Stimulated activated CD4-positive, alpha-beta T cell treated with anti-CD3 and anti-CD28 coated beads, Interleukin-1b, Interleukin-23, amount 100 ng/mL, for 4 hours (primary cell): ENCODE measurements at regions not wholly inside any gene's neighbourhood (a gene's known extent, or its start where the extent isn't known, plus 50 kb on each side); places are given as distances from the start of the nearest gene placed in this dataset.
"Not testable (repeated sequence)": the region's sequence is repeated elsewhere in the genome, so short reads cannot be mapped to it uniquely, and the experiment has no call there.

ENCODE experiments used
- DNase-seq, 2 donors: peaks; one replicate each; pipeline ENCODE4 v3.0.0-alpha.2; 2020; ENCODE audit warnings: low read depth in 2 of 2

DNA sequence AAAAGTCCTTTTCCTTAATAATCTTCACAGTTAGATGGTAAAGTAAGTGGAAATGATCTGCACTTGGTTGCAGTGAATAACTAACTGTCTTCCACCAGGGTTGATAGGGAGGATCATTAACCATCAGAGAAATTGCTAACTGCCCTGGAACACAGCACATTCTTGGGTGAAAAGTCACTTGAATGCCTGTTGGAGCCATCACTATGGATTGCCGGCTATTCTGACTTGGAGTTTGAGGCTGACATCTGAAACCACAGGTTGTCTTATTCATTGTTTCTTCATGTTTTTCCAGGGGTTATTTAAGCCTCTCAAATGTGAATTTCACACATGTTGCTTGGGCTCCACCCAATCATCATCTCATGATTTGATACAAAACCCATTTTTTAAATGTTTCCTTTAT is 901.4 kb downstream of the MCTP2 start:
- DNase-seq = no peak

DNA sequence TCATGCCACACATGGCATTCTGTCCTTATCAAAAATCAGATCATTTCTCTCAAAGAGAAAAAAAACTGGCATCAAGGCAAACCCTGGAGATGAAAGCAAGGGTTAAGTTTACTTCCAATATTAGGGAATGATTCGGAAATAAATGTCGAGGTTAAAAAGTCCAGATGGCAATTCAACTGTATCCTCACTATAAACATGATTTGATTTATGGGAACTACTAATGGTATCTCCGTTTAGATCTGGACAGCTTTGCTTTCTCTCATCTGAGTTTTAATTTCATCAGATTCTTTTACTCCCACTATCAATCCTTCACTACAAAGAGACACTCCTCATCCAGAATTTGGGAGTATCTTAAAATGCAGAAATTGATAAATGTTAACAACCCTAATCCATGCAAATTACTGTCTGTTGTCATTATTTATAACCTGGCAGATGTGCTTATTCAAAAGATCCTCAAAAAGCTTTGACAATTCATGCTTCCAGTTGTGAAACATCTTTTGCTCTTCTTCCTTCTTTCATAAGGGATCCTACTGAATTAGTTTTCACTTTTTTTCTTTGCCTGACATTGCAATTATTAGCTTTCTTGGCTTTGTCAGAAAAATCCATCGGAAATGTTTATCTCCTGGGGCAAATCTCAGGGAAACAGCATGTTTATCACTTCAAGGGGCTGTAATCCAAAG is 903.2 kb downstream of the MCTP2 start:
- DNase-seq = no peak

DNA sequence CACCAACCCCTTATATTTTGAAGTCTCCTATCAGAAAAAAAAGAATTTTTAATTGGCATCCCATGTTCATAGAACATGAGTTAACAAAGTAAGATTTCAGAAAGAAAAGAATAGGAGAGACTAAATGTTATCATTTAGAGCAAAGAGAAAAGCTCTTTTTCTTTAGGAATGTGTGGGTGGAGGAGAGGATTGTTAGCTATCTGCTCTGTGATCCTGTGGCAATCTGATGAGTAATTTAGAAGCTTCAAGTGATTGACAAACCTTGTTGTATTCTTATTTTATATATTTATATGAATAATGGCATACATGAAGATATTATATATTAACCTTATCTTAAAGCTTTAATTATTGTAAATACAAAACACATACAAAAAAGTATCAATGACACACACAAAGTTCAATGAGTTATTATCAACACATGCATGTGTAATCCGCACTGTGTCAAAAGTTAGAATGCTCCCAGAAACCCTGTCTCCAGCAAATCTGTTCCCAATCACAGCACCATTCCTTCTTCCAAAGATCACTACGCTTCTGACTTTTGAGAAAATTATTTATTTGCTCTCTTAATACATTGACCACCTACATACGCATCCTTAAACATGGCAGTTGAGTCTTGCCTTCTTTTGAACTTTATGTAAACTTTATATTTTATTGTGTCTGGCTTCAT is 907.4 kb downstream of the MCTP2 start:
- no peak for DNase-seq

DNA sequence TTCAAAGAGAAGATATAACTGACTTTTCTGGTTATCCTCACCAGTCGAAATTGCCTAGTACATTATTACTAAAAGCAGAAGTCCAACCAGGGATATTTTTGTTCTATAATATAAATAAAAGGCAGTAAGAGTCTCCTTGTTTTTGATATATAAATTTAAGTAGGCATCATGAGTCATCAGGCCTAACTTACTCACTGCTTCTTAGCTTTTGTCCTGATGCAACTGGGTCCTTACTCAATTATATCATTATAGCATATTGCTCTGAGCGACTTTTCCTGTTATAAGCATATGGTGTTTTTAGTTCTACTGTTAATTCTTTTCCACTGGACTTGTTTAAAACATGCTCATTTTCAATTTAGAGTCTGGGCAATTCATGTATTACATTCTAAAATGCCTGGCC is 910.1 kb downstream of the MCTP2 start:
- DNase-seq = no peak

DNA sequence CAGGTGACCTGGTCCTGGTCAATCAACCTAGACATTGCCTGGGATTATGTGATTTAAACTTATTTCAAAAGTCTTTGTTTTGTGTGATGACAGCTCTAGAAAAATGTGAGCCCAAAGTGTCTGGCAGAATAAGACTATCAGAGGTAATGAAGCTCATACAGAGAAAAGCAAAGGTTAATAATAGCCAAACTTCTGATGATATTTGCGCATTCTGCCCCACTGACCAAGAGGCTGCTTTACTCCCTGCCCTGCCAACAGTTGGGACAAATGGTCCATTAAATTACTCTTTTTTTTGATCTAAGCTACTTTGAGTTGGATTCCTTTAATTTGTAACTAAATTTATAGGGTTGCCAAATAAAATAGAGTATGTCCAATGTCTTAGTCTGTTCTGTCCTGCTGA is 911.2 kb downstream of the MCTP2 start:
- DNase-seq = no peak

DNA sequence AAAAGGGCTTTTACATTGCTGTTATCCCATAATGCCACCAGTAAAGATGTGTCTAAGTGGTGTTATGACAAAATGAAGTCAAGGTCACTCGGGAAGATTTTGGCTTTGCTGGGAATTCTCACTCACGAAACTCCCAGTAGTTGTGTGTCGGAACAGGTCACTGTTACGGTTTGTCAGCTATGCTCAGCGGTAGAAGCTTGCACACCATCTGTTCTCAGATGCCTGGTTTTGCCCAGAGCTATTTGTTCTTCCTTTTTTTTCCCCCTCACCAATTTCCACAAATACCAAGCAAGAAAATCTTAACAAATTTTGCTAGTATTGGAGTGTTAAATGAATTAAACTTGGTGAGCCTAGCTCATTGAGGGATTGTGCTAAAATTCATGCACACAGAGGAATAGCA is 915.1 kb downstream of the MCTP2 start:
- no peak for DNase-seq

DNA sequence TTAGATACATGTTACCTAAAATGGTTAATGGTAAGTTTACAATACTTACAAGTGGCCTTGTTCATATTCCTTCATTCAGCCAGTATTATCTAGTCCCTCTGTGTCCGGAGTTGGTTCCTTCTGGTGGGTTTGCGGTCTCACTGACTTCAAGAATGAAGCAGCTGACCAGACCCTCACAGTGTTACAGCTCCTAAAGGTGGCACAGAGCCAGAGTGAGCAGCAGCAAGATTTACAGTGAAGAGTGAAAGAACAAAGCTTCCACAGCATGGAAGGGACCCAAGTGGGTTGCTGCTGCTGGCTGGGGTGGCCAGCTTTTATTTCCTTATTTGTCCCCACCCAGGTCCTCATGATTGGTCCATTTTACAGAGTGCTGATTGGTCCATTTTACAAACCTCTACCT is 916.8 kb downstream of the MCTP2 start:
- DNase-seq = no peak

DNA sequence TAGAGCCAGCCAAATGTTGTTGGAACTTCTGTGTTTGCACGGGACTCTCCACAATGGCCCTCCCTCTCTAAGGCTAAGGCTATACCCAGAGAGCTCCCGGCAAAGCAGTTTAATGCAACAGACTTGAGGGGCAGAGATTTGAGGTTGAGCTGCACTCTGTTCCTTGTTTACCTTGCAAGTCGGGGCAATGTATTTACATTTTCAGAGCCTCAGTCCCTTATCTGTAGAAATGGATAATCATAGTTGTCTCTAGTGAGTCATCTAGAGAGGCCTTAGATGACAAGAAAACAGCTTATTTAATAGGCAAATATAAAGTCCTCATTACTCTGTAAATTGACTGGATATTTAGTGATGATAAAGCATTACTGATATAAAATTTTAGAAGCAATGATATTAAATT is 917.7 kb downstream of the MCTP2 start:
- DNase-seq = no peak

DNA sequence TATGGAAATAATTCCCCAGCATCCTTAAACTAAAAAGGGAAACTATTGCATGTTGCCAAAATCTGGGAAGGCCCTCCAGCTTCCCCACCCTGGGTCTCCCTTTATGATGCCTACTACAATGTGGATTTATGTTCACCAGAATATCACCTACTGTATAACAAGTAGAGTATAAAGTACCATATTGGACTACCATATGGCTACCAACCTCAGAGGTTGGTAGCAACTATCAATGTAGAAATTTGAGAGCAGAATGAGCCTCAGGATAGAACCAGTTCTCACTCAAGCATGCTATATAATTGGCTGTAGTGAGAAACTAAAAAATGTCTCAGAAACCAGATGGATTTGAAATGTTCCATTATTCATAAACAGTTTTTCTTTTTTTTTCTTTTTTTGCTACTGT is 918.4 kb downstream of the MCTP2 start:
- DNase-seq = no peak

DNA sequence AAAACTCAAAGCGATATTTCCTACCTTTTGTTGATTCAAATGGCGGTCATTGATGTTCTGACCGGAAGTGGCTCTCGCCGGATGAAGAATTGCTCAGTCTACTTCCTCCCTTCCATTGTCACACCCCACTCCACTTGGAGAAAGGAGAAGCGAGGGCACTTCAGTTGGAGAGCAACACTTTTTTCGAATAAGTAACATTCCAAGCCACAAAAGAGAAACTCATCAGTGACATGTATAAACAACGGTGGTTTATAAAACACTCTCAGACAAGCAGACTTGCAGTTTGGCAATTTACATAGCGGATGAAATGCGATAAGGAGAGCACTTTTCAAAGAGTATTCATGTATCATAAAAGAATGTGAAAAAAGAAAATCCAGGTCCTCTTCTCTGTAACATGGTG is 919.1 kb downstream of the MCTP2 start:
- no peak for DNase-seq

DNA sequence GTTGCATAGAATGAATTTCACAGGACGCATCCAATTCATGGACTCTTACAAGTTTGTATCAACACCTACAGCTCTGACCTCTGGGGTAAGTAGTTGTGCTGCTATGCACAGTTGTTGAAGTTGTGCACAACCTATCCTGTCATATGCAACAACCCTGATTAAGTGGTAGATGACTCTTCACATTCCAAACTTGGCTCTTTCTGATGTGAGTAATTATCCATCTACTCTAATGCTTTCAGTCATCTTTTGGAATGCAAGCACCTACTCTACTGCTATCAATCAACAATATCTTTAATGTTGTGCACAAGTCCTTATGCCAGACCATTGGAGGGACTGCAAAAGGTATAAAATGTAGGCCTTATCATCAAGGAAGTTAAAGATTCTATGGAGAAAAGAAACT is 921.4 kb downstream of the MCTP2 start:
- no peak for DNase-seq

DNA sequence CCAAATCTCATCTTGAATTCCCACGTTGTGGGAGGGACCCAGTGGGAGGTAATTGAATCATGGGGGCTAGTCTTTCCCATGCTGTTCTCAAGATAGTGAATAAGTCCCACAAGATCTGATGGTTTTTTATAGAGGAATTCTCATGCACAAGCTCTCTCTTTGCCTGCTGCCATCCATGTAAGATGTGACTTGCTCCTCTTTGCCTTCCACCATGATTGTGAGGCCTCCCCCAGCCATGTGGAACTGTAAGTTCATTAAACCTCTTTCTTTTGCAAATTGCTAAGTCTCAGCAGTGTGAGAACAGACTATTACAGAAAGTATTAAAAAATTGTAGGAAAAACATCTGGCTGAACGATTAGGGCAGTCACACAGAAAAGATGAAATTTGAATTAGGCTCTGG is 921.8 kb downstream of the MCTP2 start:
- DNase-seq = not testable (repeated sequence)

DNA sequence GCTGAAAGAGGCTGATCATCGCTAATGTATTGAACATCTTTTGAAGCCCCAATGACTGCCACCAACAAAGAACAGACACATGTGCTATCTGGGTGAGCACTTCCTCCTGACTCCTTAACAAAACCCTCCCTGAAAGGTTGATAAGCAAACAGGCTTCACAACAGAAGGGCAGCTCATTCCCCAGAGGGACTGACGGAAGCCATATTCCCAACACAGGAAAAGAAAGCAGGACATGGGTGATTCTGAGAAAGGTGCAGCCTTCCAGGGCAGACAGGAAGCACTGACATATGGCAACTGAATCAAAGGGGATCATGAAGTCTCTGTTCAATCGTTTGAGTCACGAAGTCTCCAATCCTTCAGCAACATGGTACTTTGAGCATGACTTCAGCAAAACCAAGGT is 929.0 kb downstream of the MCTP2 start:
- DNase-seq = no peak

DNA sequence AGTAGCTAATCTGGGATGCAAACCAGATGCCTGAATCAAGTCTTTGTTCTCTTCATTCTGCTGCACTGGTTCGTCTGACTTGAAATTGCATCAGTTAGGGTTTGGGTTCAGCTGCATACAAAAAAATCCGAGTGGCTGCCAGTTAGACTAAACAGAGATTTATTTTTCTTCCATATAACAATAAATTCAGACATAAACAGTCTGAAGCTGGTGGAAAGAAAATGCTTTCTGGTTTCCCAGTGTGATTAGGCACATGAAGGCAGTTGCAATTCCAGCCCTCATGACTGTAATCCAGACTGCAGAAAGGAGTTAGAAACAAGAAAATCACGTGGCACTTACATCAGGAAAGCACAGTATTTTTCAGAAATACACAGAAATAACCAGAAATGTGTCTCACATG is 930.7 kb downstream of the MCTP2 start:
- no peak for DNase-seq

DNA sequence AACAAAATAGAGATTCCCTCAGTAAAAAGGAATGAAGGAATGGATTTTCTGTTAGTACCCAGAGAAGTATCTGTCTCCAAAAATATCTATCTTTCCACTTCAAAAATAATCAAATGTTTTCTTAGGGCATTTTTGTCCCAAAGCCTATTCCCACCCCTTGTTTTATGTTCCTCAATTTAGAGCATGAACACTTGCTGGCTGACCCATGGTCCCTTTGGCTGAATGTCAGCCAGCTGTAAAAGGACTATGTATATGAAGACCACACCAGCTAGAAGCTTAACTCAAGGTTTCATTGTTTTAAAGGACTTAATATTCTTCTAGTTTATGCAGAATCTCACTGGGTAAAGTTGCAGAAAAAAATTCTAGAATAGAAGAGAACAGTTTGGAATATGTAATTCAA is 931.2 kb downstream of the MCTP2 start:
- no peak for DNase-seq

DNA sequence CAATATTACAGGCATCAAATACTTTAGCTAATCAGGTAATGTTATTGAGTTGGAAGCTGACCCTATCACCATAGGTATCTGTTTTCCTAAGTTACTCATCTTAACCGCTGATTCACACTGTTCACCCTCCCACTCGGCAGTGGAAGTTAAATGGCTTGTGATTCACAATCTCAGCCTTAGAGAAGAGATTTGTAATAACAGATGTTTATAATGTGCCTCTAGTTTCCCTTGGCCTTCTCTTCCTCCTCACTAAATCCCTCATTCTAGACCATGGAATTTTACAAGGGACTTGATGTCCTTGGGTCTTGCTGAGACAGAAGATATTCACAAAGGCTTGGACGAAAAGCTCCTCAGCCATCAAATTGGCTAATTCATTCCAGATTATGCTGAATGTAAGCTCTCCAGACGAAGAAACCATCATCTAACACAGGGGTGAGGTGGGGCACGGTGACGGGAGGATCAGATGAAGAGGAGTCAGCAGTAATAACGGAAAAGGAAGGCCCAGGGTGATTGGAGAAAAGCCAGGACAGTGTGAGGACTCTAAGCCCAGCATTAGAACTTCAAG is 931.7 kb downstream of the MCTP2 start:
- DNase-seq = no peak

DNA sequence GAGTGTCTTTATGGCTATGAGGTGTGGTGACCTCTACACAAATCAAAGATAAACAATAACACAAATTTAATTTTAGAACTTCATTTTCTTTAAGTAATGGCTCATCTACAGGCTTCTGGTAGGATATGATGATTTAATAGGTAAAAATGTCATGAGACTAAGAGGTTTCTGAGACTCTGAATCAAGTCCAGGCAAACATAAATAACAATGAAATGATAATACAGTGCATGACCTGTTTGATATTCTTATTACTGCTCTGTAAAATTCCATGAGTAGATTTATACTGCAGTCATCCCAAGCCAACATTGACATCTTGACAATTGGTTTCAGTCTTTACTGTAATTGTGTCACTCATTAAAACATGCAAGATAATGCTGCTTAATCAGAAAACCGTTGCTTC is 936.8 kb downstream of the MCTP2 start:
- DNase-seq = no peak

DNA sequence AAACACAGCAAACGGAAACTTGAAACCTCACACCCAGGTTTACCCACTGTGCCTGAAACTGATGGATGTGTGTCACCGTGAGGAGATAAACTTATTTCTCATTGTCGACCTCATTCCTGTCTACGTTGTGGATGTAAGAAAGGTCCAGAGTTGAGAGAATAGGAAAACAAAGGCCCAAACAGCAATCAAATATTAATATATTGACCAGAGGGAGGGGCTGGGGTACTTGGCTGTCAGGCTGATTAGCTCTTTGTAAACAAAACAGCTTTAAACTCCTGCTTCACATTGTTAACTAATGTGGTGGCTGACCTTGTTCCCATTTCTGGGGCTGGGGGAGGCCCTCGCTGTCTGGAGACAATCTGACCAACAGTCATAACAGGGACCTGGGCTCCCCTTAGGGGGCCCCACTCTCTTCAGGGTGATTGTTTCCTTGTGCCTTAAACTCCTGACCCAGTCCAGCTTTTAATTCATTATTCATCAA is 937.6 kb downstream of the MCTP2 start:
- DNase-seq = no peak

DNA sequence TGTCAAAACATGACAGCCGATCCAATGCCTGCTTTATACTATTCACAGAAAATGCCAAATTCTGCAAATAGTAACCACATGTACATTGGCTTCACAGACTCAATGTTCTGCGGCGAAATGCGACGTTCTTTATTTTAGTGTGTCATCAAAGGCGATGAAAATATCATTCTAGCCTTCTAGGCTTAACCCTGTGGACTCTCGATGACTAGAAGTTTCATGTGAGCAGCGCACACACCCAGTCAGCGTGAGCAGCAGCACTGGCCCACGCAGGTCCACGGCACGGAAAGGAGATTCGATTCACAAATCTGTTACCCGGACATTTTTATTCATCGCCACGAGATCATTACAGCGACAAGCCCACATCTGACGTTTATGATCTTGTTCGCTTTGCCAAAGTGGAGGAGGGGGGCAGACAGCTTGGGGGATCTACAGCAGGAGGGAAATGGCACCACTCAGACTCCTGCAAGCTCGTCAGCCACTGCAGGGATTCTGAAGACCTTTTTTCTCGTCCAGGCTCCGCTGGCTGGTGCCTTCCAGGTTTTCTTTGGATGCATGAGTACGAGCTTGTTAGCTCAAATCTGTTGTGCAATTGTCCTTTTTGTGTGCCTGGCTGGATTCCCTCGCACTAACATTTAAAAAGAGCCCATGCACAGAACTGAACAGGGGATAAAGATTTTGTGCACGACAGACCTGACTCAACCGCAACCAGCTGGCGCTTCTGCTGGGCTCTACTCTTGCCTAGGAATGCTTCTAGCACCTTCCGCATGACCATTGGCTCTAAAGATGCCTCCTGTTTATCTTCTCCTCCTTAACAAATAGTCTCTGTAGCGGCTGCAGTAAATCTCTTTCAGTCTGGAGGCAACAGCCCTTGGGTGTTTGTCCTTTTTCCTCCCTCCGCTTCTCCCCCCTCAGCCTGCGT is 938.4 kb downstream of the MCTP2 start:
- DNase-seq = no peak

DNA sequence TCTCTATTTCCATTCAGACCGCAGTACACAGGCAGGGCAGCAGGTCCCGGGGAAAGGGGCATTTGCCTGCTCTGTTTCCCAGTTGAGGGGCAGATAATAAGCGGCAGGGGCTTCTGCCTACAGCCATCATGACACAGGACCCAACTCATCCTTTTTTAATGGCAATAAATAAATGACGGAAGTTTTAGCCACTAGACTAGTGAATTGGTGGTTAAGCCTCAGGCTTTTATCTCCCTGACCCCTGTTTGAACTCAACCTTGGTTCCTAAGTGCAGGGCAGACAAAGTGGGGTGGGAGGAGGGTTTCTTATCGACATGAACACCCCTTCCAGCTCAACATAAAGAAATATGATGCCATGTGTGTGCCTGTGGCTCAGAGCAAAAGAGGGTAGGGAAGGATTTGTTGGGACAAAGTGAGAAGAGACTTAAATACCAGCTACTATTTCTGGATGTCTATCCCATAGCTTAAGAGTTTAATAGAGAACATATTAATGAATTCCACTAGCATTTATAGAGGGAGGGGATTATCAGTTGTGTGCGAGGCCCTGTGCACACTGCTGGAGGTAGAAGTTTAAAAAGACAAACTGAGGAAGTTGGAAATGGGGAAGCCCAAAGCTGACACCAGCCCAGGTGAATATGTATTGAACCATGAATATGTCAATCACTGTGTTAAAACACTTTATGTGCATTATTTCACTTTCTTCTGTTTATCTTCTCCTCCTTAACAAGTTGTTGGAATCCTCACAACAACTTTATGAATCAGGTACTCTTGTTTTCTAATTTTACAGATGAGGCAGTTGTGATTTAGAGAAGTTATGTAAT is 939.4 kb downstream of the MCTP2 start:
- no peak for DNase-seq

DNA sequence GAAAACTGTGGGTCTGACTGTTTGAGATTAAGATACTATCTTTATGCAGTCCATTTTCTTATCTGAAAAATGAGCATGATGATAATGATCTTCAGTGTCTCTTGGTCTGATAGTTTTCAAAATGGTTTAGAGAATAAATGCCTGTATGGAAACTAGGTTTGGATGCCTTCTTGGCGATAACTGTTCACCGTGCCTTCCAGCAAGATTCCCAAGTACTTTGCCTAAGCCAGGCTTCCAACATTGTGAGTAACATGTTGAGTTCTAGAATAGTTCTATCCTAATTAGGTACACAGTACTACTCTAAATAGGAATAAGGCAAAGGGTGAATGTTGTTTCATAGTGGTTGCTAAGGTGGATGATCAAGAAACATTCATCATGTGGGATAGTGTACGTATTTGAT is 940.2 kb downstream of the MCTP2 start:
- no peak for DNase-seq
